ENCODE measurements at regions not wholly inside any gene's neighbourhood (a gene's known extent, or its start where the extent isn't known, plus 50 kb on each side); places are given as distances from the start of the nearest gene placed in this dataset.
"Not testable (repeated sequence)": the region's sequence is repeated elsewhere in the genome, so short reads cannot be mapped to it uniquely, and the experiment has no call there.

DNA sequence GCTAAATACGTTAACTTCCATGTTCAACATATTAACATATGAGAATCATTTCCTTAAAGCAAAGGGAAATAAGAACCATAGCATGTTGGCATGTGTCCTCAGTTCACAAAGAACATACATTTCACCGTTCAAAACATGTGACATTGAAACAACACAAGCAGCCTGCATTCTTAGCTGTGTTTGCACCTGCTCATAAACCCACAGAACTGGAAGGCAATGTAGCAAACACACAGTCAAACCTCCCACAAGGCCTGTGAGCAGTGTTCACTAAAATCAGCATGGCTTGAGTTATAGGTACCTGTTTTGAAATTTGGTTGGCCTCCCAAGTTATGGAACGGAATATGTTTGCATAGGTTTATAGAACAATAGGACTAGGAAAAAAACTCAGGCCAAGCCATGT, 504.9 kb upstream of the AMELY start:
- DNase-seq (ENCODE audit: low spot score), result no peak

DNA sequence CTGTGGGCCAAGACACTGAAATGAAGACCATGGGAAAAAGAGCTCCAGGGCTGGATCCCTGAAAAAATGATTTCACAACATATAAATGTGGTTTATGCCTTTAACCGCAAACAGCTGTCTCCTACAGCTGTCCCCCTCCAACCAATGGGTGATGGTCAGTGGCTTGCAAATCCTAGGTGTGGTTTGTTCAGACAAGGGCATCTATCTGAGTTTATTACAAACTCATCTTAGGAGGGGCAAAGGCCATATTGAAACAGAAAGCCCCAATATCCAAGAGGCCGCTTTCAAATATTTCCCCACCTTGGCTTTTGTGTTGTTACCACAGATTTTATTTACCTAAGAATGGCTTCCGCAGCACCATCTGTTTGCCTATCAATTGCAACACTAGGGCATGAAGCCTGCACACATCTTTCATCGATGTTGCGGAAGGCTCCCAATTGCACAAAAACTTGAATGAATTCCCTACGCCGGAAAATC, 503.6 kb upstream of the AMELY start:
- DNase-seq (ENCODE audit: low spot score), result no peak

DNA sequence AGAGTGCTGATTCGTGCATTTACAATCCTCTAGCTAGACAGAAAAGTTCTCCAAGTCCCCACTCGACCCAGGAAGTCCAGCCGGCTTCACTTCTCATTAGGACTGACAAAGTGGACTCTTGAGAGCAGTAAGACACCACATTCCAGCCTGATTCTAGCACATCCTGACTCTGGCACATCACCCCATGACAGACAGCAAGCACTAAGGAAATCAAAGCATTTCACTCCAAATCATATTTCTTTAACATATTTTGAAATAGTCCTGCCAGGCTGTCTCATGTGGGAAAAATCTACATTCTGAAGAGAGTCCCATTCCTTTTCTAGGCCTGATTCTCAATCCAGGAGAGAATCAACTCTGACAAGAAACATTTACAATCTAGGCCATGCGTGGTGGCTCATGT, 478.5 kb upstream of the AMELY start:
- DNase-seq (ENCODE audit: low spot score), result no peak

DNA sequence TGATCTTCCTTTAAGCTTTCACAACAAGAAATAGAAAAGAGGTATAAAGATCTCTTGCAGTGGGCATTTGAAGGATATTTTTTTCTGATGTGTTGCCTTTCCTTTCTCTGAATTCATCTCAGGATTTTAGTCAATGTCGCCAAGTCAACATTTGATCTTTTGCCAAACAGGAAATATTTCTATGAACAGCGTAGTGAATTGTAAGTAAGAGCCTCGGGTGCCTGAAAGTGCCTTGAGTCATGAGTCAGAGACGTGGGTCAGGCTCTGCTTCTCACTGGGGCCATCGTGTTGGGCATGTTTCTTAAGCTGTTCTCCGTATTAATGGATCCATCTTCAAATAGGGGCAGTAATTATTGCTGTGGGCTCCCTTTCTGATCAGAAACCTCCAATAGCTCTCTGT, 471.4 kb upstream of the AMELY start:
- DNase-seq (ENCODE audit: low spot score), result peak; percentile 48

DNA sequence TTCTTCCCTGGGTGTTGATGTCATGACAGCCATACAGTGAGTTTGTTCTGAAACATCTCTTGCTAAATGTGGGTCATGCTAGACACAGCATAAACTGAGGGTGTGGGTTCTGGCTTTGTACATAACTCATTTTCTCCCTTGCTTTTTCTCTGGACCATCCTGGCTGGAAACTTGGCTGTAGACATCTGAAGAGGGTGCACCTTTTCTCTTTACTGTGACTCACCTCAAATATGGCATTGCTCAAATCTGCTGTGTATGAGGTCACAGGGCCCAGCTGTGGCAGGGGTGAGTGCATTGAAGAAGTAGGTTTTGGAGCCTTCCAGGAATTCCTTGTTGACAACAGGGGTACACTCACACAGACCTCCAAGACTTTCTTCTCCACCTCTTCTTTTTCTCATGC, 465.5 kb upstream of the AMELY start:
- no peak for DNase-seq (ENCODE audit: low spot score)

DNA sequence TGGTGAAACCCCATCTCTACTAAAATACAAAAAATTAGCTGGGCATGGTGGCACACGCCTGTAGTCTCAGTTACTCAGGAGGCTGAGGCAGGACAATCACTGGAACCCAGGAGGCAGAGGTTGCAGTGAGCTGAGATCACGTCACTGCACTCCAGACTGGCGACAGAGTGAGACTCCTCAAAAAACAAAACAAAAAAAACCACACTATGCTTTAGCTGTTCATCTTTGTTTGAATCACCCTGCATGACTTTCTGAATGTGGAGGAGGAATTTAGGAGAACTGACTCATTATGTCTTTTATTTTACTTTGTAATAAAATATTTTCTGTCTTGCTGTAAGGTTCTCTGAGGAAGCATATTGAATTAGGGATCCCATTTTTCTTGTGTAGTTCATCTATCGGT, 462.9 kb upstream of the AMELY start:
- DNase-seq (ENCODE audit: low spot score), result peak; percentile 29

DNA sequence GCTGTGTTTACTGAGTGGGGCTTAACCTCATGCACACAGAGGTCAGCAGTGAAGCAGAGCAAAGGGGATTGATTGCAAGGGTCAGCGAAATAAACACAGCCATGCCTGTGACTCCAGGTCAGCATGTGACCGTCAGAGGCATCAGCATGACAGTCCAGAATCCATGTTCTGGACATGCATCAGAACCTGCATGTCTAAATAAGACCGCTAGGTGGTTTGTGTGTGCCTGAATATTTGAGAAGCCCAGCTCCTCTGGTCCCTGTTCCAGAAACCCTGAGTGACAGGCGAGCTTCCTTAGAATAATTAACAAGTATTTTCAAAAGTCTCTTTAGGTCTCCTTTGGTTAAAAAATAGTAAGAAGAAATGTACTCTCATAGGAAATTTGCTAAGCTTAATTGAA, 460.4 kb upstream of the AMELY start:
- DNase-seq (ENCODE audit: low spot score), result not testable (repeated sequence)

DNA sequence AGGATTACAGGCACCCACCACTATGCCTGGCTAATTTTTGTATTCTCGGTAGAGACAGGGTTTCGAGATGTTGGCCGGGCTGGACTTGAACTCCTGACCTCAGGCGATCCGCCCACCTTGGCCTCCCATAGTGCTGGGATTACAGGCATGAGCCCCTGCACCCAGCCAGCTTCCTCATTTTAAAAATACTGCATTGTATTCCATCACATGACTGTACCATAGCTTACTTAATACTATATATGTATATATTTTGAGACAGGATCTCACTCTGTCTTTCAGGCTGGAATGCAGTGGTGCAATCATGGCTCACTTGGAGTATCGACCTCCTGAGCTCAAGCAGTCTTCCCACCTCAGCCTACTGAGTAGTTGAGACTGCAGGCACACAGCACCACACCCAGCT, 459.5 kb upstream of the AMELY start:
- not testable (repeated sequence) for DNase-seq (ENCODE audit: low spot score)

DNA sequence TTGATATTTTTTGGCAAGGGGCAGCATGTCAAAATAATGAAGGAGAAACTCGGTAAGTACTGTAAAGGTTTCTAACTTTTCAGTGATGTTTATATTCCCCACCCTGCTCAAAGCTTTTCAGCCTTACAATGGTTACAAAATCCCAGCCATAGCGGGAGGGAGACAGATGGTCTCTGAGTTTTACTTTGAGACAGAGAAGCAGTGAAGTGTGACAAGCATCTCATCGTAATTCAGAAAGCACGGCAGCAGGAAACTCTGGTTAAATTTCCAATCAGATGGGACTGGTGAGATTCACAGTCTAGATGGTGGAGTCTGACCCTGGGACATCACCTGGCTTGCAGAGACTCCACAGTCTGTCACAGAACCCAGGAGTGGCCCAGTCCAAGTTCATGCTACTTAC, 448.0 kb upstream of the AMELY start:
- no peak for DNase-seq (ENCODE audit: low spot score)

DNA sequence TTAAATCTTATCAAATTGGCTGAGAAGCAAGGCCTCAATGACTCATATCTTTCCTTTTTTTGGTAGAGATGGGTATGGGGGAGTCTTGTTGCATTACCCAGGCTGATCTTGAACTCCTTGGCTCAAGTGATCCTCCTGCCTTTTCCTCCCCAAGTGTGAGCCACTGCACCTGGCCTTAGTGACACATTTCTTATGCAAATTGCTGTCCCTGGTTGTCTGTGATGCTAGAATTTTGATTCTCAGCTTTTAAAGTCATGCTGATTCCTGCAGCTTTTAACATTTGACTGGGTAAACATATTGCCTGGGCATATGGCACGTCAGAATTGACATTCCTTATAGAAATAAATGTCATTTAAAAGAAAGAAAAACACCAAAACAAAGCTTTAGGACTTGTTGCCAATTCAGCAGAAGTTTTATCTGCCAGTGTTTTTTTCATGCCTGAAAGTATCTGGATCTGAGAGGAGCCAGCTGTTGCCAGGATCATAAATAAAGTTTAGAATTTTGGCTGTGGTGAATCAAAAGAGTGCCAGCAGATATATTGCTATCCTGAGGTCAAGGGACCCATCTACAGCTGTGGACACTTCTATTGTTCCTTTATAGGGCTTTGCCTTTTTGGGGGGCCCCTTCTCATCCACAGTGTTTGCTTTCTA, 446.7 kb upstream of the AMELY start:
- no peak for DNase-seq (ENCODE audit: low spot score)

DNA sequence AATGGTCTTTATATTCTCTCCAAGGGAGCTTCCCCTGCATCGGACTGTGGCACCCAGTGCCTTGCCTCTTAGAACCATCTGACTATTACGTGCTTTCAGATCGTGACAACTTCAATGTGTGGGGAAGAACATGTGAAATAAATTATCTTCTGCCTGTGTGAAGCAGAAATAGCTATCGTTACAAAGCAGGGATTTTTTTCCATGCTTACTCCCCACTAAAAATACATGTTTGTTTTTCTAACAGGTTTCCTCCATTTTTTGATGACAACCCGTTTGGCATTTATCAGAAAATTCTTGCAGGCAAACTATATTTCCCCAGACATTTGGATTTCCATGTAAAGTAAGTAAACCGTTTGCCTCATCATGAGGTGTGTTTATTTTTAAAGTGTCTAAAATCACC, 444.3 kb upstream of the AMELY start:
- not testable (repeated sequence) for DNase-seq (ENCODE audit: low spot score)

DNA sequence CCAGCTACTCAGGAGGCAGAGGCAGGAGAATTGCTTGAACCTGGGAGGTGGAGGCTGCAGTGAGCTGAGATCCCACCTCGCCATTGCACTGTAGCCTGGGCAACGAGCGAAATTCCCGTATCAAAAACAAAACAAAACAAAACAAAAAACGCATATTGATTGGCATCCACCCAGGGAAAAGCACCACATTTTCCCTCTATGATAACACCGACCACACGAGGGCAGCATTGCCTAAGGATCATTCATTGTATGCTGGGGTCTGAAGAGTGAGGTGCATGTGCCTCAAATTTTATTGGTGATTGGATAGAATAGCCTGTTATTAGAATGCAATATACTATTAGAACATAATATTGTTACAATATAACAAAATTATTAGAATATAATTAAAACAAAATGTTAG, 433.1 kb upstream of the AMELY start:
- peak; percentile 35 for DNase-seq (ENCODE audit: low spot score)

DNA sequence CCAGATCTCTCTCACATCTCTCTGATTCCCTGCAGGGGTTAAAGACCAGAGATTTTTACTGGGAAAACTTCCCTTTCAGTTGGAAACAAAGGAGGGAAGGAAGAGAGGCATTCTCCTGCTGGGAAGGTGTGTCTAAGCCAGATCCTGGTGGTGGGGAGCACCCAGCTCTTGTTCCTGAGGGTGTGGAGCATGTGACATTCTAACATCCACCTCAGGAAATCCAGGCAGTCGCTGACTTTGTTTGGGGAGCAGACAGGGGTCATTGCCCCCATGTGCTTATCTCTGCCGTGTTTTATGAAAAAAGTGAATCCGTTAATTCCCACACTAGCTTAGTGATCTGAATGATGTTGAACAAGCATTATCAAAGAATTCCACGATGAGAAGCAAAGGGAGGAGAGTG, 431.7 kb upstream of the AMELY start:
- DNase-seq (ENCODE audit: low spot score), result no peak

DNA sequence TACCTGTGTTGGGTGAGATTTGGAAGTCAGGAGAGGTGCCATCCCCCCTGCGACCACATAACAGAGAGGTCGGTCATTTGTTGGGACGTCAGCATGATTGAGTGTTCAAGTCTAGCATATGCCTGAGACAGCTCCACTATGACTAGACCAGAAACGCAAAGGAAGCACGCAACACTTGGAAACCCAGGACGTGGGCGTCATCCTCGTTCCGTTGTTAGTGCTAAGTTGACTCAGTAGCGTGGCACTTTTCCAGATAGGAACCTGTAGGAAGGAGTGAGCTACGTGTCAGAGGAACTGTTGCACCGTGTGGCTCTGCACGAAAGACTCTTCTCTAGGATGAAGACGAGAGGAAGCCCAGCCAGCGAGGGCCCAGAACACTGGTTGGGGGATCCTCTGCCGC, 431.2 kb upstream of the AMELY start:
- peak; percentile 5 for DNase-seq (ENCODE audit: low spot score)

DNA sequence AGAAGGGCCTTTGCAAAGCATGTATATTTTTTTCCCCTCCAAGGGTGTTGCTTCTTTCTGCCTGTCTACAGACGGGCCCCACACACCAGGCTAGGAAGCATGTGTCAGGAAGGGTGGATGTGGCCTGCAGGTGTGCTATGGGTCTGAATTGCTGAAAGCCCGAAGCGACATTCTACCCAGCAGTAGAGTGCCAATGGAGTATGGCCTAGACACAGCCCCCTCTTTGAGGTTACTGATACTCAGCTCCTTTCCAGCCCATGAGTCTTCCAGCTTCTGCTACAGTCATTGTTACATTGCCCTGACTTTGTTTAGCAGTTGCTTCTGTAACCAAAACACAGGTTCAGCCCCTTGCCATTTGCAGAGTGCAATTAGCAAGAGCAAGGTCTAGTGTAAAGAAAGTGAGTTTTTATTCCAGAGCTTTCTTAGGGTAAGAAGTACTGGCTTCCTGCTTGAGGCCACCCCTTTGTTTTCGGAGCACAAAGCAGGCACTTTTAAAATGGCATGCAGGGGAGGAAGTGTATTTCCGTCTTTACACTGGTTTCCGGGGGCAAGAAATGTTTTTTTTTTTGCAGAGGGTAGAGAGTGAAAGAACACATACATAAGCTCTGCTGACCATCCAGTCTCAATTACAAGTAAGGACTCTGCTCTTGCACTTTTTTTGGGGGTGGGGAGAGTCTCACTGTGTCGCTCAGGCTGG, 428.0 kb upstream of the AMELY start:
- no peak for DNase-seq (ENCODE audit: low spot score)

DNA sequence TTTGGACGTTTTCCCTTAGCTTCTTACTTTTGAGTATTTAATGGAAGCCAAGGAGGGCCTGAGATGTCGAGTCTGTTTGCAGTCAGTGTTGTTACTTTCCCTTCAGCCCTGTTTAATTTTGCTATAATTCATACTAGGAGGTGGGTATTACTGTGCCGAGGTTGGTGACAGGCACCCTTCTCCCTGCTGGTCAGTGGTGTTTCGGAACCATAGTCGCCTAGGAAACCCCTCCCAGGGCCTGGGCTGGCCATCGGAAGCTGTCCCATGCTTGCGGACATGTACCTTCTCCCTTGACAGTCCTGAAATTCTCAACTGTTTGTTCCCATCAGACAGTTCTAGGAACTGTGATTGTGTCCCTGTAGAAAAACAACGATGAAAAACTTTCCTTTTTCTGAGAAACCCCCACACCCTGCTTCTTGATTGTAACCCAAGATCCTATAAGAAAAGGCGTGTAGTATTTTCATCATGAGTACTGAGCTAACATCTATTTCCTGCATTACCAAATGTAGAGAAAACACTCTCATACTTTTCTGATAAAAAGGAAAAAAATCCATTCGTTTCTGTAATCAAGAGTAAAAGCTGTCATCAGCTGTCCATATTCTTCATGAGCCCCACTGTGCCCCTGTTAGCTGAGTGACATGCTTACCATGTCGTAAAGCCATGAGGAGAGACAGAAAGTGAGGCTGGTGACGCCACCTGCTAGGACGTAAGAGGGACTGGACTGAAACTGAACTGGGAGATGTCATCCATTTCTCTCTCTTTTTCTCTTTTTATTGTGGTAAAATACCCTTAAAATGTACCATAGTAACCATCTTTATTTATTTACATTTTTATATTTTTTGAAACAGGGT, 424.7 kb upstream of the AMELY start:
- DNase-seq (ENCODE audit: low spot score), result no peak

DNA sequence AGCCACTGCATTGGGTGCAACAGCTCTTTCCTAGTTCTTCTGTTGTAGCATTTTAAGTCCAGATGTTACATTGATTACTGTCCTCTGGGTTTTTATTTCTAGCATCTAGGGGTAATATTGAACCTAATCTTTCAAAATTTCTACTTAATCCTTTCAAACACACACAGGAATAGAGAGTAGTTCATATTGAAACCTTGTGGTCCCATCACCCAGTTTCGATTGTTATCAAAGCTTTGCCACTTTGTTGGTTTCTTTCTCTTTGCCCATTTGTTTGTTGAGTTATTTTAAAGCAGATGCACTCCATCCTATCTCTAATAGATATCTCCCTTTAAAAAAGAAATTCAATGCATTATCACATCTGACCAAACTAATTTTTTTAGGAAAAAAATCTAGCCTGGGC, 422.9 kb upstream of the AMELY start:
- no peak for DNase-seq (ENCODE audit: low spot score)

DNA sequence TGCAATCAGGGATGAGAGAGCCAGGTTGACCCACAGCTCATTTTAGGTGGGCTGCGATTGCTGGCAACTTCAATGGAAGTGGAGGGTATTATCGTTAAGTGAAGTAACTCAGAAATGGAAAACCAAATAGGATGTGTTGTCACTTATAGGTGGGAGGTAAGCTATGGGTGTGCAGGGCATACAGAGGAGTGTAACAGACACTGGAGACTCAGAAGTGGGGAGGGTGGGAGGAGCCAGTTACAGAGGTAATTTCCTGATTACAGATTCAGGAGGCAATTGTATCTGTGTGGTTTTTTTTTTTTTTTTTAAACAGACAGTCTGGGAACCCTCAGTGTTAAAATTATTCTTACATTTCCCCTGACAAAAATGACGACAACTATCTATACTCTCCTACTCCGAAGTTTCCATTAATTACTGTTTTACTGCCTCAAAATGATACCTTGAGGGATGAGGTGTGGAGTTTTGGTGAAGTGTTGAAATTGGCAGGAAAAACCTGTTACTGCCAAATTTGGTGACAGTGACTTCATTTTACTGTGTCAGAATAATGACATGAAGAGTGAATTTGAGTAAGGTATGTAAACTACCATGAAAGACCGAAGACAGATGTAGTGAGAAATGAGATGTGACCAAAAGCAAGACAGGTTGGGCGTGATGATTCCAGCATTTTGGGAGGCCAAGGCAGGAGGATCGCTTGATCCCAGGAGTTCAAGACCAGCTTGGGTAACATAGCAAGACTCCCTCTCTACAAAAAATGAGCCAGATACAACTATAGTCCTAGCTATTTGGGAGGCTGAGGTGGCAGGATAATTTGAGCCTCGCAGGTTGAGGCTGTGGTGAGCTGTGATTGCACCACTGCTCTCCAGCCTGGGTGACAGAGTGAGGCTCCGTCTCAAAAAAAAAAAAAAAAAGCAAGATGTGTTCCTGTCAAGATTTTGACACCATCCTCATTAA, 415.0 kb upstream of the AMELY start:
- DNase-seq (ENCODE audit: low spot score), result no peak

DNA sequence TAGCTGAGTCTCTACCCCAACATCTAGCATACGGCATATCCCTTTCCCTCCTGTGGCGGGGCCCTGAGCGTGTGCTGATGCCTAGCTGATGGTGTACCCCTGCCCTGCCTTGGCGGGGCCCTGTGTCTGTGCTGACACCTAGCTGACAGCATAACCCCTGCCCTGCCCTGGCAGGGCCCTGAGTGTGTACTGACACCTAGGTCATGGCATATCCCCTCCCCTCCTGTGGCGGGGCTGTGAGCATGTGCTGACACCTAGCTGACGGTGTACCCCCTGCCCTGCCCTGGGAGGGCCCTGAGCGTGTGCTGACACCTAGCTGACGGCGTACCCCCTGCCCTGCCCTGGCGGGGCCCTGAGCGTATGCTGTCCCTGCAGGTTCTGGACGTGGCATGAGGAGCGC, 414.0 kb upstream of the AMELY start:
- DNase-seq (ENCODE audit: low spot score), result no peak

DNA sequence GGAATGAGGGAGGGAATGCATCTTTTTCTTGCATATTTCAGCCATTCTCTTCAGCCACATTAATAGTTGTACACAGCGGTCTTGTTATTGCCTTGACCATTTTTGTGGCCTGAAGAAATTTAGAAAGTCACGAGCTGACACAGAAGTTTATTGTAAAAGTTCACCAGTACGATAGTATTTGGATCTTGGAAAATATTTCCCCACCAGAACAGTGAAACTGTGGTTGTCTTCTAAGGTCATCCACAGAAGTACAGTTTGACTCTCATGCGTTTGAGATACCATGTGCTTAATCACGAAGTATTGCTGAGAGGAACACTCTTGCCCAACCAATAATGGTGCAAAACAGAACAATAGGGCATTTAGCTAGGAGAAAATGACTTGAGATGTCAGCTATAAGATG, 409.2 kb upstream of the AMELY start:
- DNase-seq (ENCODE audit: low spot score), result no peak

DNA sequence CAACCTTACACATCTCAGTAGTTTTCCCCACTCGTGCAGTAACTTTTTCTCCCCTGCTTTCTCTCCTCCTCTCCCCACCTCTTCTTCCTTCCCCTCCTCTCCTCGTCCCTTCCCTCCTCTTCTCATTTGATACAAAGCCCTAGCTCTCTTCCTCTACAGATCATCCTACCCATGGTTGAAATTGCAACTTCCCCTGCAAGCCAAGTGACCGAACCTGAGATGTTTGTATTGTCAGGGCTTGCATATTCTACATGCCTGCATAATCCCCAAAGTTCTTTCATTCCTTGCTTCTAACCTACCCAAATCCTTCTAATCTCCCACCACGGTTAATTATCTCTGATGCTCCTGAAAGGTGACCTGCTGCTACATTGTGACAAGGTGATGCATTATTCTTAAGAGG, 408.6 kb upstream of the AMELY start:
- not testable (repeated sequence) for DNase-seq (ENCODE audit: low spot score)

DNA sequence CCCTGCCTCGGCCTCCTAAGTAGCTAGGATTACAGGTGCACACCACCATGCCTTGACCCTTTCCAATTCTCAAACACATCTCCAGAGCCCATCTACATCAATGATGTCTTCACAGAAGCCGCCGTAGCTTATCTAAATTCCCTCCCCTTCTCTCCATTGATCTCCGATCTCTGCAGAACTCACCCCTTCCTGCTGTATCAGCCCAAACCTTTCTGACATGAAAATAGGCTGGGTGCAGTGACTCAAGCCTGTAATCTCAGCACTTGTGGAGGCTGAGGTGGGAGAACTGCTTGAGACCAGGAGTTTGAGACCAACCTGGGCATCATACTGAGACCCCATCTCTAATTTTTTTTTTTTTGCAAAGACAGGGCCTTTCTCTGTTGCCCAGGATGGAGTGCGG, 406.6 kb upstream of the AMELY start:
- no peak for DNase-seq (ENCODE audit: low spot score)
